WERI-Rb-1 (cell line): ENCODE measurements at regions not wholly inside any gene's neighbourhood (a gene's known extent, or its start where the extent isn't known, plus 50 kb on each side); places are given as distances from the start of the nearest gene placed in this dataset.

Experiments
- DNase-seq: peaks from one replicate; pipeline ENCODE4 v3.0.0-alpha.2; 2020
- H3K27ac ChIP-seq: fragments of 250-450 bp; sonication (Bioruptor Pico); 2 replicates; pipeline ENCODE4 v1.5.1; 2020; ENCODE audit warnings: mild to moderate bottlenecking, moderate library complexity
- H3K27me3 ChIP-seq: fragments of 250-450 bp; sonication (Bioruptor Pico); 2 replicates; pipeline ENCODE4 v1.5.1; 2021; ENCODE audit warnings: mild to moderate bottlenecking, low read depth, moderate library complexity; ENCODE audit not compliant: insufficient read depth, severe bottlenecking
- H3K36me3 ChIP-seq: fragments of 250-450 bp; sonication (Bioruptor Pico); 2 replicates; pipeline ENCODE4 v1.5.1; 2020; ENCODE audit warnings: mild to moderate bottlenecking, moderate library complexity
- H3K4me3 ChIP-seq: 2 replicates; pipeline ENCODE4 v1.5.1; 2011; ENCODE audit warnings: low read depth, mild to moderate bottlenecking, control low read depth, low read length
- H3K9me3 ChIP-seq: fragments of 250-450 bp; sonication (Bioruptor Pico); 2 replicates; pipeline ENCODE4 v1.5.1; 2021; ENCODE audit warnings: mild to moderate bottlenecking, moderate library complexity; ENCODE audit not compliant: severe bottlenecking
- TF ChIP-seq, protein P1 (sequence below): IDR thresholded peaks from 2 replicates; pipeline ENCODE4 v1.5.1; 2011; ENCODE audit warnings: low read depth, mild to moderate bottlenecking, control low read depth, inconsistent platforms, low read length

DNA sequence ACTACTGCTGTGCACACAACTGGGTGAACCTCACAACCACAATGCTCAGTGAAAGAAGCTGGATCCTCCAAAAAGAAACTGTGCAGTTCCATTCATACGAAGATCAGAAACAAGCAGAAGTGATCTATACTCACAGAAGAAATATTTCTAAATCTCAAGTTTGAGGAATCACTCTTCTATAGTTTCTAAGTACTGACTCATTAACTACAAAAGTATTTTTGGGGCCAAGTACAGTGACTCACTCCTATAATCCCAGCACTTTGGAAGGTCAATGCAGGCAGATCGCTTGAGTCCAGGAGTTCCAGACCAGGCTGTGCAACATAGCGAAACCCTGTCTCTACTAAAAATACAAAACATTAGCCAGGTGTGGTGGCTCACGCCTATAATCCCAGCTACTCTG lies 51.3 kb upstream of the RELL1 start:
- Histone ChIP-seq H3K36me3 (no peaks in the 10 kb centered on the region), H3K9me3 (no peaks in the 10 kb centered on the region), H3K4me3 (no peak overlapping the region), H3K27me3 (peaks cover 46% of the 10 kb centered on the region), H3K27ac (no peak overlapping the region)
- DNase-seq = no peak
- TF ChIP-seq, protein P1, sequence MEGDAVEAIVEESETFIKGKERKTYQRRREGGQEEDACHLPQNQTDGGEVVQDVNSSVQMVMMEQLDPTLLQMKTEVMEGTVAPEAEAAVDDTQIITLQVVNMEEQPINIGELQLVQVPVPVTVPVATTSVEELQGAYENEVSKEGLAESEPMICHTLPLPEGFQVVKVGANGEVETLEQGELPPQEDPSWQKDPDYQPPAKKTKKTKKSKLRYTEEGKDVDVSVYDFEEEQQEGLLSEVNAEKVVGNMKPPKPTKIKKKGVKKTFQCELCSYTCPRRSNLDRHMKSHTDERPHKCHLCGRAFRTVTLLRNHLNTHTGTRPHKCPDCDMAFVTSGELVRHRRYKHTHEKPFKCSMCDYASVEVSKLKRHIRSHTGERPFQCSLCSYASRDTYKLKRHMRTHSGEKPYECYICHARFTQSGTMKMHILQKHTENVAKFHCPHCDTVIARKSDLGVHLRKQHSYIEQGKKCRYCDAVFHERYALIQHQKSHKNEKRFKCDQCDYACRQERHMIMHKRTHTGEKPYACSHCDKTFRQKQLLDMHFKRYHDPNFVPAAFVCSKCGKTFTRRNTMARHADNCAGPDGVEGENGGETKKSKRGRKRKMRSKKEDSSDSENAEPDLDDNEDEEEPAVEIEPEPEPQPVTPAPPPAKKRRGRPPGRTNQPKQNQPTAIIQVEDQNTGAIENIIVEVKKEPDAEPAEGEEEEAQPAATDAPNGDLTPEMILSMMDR = no peak
